Caki2 (cell line): ENCODE measurements at regions not wholly inside any gene's neighbourhood (a gene's known extent, or its start where the extent isn't known, plus 50 kb on each side); places are given as distances from the start of the nearest gene placed in this dataset.

Experiments
- DNase-seq: peaks from one replicate; pipeline ENCODE4 v3.0.0-alpha.2; 2015; ENCODE audit warnings: low read depth
- in situ Hi-C: cut with HindIII; loops from 2 replicates; pipeline ENCODE4 v1.10.0; 2016; ENCODE audit warnings: low sequenced_read_pairs, low pct_unique_long_range_greater_than_20kb, mixed read lengths

DNA sequence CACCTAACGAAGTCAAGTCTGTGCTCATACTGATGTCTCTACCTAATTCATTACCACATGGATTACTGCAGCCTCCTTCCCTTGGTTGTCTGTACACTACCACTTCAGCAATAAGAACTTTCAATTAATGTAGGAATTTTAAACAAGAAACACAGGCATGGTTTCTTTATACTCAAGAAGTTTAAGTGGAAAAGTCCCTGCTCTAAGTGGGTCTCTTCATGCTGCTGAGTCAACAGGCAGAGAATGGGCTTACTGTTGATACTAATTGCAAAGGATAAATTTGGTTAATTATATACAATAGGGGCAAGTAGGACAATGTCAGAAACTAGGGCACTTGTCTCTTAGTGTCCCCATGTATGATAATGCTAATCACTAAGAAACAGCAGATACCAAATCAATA, 392.6 kb downstream of the DSEL start:
- in situ Hi-C loops, result no loop called here
- DNase-seq, result no peak

DNA sequence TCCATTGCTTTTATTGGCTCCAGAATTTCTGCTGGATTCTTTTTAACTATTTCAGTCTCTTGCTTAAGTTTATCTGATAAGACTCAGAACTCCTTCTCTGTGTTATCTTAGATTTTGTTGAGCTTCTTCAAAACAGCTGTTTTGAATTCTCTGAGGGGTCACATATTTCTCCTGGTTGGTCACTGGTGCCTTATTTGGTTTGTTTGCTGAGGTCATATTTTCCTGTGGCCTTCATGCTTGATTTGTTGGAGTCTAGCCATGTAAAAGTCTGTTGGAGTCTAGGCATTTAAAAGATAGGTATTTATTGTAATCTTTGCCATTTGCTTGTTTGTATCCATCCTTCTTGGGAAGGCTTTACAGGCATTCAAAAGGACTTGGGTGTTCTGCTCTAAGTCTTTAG, 398.7 kb downstream of the DSEL start:
- in situ Hi-C loops, result no loop called here
- DNase-seq, result no peak

DNA sequence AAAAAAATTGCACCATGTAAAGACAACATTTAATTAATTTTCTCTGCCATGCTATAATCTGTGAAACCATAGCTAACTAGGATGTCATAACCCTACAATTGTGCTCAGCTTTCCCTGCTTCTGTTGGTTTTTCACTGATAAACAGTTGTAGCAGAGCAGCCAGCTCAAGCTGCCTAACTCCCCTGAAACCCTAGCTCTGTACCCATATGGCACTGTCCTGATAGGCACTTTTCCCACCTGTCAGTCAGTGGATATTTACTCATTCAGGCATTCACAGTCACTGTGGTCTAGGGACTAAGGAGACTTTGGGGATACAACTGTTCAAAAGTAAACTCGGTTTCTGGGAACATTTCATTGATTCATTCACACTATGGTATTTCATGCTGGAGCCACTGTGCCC, 407.0 kb downstream of the DSEL start:
- in situ Hi-C loops, result no loop called here
- no peak for DNase-seq

DNA sequence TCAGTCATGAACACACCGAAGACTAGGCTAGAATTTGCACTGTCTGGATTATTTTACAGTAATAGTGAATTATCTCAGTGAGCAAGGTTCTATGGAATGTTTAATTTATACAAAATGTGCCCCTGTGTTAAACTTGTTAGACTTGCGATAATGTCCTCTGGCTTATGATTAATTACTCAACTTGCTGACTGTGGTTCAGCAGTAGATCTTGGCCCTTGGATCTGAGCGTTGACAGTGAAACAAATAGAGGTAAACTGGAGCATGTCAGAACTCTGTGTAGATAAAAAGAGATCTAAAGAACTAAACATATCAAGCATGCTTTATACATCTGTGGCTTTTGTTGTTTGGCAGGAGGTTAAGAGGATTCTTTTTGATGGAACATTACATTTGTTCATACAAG, 407.6 kb downstream of the DSEL start:
- DNase-seq, result no peak
- in situ Hi-C loops, result no loop called here

DNA sequence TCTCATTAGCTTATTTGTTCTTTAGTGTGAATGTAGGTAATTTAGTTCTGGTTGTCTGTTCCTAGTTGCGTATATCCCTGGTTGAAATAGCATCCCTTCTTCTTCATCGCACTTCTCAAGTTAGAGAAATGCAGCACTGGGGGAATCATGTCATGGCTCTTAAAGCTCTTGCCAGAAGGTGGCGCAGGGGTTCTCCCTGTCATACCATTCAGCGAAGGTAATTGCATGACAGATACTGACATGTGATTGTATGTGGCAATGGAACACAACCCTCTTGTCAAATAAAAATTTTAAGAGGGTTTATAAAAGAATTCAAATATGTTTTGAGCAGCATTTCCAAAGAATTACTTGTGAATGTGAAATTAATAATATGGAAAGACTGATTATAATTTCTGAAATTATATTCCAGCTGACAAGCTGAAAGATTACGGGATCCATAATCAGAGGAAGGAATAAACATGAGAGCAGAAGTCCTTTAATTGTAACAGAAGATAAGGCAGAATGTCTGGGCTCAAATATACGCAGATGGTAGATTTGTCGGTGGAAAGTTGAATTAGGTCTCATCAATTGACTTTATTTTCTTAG, 411.7 kb downstream of the DSEL start:
- in situ Hi-C loops, result no loop called here
- DNase-seq, result peak; percentile 15

DNA sequence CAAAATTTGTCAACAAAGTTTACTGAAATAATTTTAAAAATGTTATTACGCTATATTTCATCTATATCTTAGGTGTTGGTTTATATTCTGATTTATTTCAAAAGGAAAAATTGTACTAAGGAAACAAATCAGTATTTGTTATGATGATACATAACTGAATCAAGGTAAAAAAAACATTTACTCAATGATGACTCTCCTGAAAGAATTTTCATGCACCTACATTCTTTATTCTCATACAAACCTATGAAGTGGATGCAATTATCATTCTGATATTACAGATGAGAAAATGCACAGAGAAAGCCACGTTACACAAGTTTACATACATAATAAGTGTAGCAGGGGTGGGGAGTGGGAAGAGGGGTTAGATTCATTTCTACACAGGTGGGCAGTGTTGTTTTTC, 422.4 kb downstream of the DSEL start:
- no peak for DNase-seq
- in situ Hi-C loops, result no loop called here

DNA sequence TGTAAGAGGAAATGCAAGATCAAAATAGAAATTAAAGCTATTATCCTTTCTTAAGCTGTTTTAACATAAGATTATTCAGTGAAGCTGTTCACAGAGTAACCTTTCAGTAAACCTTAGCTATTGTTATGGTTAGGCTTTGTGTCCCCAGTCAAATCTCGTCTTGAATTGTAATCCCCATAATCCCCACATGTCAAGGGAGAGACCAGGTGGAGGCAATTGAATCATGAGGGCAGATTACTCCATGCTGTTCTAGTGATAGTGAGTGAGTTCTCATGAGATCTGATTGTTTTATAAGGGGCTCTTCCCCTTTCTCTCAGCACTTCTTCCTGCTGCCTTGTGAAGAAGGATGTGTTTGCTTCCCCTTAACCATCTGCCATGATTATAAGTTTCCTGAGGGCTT, 424.4 kb downstream of the DSEL start:
- in situ Hi-C loops, result no loop called here
- DNase-seq, result no peak

DNA sequence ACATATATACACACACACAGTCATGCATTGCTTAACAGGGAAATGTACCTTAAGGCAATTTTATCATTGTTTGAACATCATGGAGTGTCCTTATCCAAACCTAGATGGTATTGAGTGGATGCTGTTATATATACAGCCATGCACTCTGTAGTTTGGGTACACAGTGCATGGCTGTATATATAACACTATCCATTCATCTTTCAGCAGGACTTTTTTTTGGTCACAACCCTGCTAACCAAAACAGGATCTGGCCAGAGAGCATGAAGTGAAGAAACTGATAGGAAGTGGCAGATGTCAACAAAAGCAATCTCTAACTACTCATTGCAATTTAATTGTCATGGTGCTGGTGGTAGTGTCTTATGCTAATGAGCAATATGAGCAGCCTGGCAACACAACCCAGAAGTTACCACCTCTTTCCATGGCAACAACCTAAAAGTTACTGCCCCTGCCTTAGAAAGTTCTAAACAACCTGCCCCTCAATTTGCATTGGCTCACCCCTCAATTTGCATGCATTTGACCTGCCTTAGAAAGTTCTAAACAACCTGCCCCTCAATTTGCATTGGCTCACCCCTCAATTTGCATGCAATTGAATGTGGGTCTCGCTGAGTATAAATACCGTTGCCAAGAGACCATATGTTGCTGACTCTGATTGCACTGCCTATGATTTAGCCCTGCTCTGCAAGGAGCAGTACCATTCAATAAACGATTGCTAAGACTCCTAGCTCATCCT, 434.9 kb downstream of the DSEL start:
- DNase-seq, result no peak
- in situ Hi-C loops, result no loop called here

DNA sequence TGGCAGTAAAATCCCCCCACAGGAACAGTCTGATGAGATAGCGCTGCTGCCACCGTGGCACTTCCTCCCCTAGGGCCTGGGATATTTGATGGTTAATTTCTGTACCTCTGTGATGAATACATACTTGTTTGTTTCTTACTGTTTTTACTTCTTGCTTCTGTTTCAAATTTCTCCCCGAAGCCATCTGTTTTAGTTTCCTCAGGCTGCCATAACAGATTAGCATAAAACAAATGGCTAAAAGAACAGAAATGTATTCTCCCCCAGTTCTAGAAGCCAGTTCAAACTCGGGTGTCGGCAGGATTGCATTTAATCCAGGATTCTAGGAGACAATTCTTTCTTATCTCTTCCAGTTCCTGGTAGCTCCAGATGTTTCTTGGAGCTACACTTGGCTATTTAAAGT, 435.9 kb downstream of the DSEL start:
- in situ Hi-C loops, result no loop called here
- DNase-seq, result no peak

DNA sequence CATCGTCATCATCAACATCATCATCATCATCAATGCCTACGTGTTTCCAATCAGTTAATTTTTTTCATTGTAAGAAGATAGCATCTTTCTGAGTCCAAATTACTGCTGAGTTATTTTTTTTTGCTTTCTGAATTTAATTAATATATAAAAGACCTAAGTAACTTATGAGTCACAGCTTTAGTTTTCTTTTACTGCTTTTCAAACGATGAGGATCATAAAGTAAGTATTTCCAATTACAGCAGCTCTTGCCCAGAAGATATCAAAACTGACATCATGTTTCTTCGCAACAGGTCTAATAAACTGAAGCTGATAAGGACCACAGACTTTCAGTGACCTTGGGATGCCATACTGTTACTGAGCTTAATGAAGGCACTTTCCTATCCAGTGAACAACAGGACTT, 442.2 kb downstream of the DSEL start:
- in situ Hi-C loops, result no loop called here

DNA sequence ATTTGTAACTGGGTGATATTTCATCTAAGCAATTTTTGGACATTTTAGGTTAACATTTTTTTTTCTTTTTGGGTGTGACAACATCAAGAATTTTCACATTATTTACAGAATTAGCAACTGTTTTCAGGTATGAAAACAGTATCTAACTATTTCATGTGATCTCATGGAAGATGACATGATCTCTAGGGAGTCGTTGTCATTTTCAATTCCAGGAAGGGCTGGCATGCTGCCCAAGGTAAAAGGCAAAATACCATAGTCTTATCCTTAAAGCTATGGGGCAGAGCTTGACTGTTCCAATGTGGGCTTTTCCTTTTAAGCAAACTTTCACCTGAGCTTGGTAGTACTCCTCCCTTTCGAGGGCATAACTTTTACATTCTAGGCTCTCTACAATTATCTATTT, 443.7 kb downstream of the DSEL start:
- no peak for DNase-seq
- in situ Hi-C loops, result no loop called here

More for the DNA sequence above, 442.2 kb downstream of the DSEL start:
- DNase-seq, result no peak

DNA sequence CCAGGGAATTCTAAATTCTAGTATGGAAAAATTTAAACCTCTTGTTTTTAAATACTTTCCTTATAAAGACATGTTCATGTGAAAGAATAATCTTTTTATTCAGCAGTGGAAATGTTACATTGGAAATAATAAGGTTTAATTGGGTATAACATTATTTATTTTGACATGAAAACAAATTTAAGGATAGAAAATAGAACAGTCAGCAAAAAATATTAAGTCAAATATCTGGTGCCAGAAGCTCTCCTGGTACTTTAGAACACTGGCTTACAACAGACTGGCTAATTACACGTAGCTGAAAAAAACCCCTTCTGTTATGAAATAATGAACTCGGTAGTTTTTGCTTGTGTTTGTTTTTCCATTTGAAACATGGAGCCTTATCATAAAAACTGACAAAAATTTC, 447.9 kb downstream of the DSEL start:
- in situ Hi-C loops, result no loop called here

DNA sequence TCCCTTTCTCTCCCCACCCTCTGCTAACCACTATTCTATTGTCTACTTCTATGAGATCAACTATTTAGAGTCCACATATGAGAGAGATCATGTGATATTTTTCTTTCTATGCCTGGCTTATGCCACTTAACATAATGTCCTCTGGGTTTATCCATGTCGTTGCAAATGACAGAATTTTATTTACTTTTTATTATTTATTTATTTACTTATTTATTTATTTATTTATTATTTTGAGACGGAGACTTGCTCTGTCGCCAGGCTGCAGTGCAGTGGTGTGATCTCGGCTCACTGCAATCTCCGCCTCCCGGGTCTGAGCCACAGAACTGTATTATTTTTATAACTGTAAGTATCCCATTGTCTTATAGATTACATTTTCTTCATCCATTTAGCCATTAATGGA, 443.4 kb upstream of the CDH19 start:
- DNase-seq, result no peak
- in situ Hi-C loops, result no loop called here

More for the DNA sequence above, 447.9 kb downstream of the DSEL start:
- DNase-seq, result no peak

DNA sequence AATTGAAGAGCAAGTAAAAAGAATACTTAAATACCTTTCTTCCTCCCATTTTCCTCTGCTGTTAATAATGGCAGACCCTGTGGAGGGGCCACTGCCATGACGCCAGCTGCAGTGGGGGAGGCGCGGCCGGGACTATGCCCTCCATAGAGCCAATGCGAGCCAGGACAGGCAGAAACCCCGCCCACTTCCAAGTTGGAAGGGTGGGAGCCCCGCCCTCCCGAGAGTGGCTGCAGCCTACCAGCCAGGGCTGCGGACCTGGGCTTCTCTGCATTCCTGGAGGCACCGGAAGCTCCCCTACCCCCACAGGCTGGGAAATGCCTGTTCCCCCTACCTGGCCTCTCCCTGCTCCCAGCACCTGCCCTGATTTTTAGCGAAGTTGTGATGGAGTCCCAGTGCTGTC, 439.4 kb upstream of the CDH19 start:
- in situ Hi-C loops, result no loop called here
- DNase-seq, result no peak

DNA sequence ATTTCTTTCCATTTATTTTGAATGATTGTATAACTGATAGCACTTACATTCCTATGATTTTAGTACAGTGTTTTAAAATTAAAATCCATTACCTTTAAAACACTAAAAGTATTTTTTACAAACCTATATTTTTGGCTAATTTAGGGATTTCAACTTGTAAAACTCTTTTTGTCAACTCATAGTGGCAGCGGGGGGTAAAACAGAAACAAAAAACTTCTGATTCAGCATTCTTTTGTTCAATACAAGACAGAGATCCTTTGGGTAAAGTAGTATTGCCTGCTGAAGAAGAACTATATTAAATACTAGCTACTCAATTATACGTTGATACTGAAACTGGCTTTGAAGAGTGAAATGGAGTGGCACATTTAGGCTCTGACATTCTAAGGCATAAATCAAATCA, 437.4 kb upstream of the CDH19 start:
- DNase-seq, result no peak
- in situ Hi-C loops, result no loop called here

DNA sequence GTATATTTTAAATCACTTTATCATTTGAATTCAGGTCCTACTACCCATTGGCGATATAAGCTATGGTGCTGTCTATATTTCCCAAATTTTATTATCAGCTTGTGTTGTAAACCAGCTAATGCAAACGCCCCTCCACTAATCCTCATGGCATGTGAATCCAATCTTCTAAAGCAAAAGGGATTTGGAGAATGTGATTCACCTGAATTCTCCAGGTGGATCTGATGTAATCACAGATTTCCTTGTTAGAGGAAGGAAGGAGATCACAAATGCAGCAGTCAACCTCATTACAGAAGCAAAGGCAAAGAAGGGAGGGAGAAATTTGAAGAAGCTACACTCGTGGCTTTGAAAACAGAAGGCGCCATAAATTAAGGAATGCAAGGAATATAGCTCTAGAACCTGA, 431.1 kb upstream of the CDH19 start:
- no peak for DNase-seq
- in situ Hi-C loops, result no loop called here

DNA sequence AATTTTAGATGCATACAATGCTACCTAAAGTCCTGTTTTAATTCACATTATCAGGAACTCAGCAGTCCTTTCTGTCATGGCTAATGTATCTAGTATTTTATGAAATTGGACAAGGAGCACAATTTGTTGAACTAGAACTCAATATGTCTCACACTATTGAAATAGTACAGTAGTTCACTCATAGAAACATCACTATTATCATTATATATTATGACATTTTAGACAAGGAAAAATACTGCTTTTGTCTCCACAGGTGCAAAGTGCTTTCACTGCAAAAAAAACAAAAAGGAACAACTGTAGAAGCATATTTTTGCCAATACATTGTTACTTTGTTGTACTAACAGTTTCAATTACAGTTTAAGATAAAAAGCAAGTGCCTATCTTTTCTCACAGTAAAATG, 419.2 kb upstream of the CDH19 start:
- in situ Hi-C loops, result no loop called here
- DNase-seq, result no peak

DNA sequence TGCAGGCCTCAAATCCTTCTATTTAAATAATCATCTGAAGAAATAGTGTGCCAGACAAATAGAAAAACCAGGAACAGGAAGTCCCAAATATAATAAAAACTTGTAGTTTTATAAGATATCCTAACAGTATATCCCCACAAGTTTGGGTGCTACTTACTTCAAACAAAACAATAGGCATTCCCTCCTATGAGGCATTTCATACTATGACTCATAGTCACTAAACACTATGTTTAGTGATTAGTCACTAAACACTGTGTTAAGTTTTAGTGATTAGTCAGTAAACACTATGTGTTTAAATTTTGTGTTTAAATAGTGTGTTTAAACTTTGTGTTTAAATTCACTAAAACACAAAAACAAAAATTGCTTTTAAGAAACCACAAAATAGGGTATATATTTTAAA, 407.0 kb upstream of the CDH19 start:
- in situ Hi-C loops, result no loop called here
- DNase-seq, result peak; percentile 2

DNA sequence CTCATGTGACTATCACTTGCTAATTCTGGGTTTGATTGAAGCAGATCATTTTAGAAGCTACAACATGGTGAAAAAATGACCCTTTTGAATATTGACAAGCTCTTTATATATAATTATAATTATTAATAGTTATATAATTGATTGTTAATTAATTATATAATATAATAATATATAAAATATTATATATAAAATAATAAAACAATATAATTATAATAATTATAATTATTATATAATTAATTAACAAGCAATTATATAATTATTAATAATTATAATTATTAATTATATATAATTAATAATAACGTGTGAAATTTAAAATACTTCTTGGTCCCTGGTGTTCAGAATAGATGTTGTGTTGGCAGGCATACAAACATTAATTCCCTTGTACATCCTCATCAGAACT, 404.1 kb upstream of the CDH19 start:
- in situ Hi-C loops, result no loop called here
- DNase-seq, result no peak

DNA sequence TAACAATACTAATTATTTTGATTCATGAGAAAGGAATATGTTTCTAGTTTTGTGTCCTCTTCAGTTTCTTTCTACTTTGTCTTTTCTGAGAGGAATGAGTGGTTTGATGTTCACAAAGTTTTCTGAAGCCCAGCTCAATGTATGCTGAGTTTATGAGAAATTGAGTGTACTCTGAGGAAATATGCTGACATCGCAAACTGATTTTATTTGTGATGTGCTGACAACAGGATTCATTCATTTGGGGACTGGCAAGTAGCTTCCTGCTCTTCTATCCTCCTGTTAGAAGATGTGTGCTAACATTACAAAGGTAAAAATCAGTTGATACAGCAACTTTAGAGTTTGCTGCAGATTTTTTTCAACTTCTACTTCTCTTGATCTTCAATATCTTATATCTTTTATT, 403.2 kb upstream of the CDH19 start:
- no peak for DNase-seq
- in situ Hi-C loops, result no loop called here
